ENCODE measurements at regions not wholly inside any gene's neighbourhood (a gene's known extent, or its start where the extent isn't known, plus 50 kb on each side); places are given as distances from the start of the nearest gene placed in this dataset.

- no peak overlapping the region for H3K4me3 ChIP-seq (ENCODE audit: low read depth, low read length)
- no peaks in the 10 kb centered on the region for H3K36me3 ChIP-seq (ENCODE audit: control insufficient read depth, insufficient read depth, low read length)
- no peak overlapping the region for H3K9ac ChIP-seq
- H3K27ac ChIP-seq: no peak overlapping the region
- H2AFZ ChIP-seq: no peak overlapping the region
- no peaks in the 10 kb centered on the region for H3K27me3 ChIP-seq (ENCODE audit: control insufficient read depth, insufficient read depth, low read length)
- no peak overlapping the region for H3K4me2 ChIP-seq (ENCODE audit: low read length)
- TF ChIP-seq CTCF (IDR thresholded peaks at IDR 0.05): no peak
- no peaks in the 10 kb centered on the region for H3K9me3 ChIP-seq (ENCODE audit: control insufficient read depth, low read length)
- H3K79me2 ChIP-seq: no peaks in the 10 kb centered on the region
- H3K4me1 ChIP-seq: no peaks in the 10 kb centered on the region
Measured at GRCh38 chr12:111166779-111167540, 201.9 kb downstream of the PHETA1 start.

- Histone ChIP-seq H3K9me3 (ENCODE audit: control insufficient read depth, low read length) (no peaks in the 10 kb centered on the region), H3K27me3 (ENCODE audit: control insufficient read depth, insufficient read depth, low read length) (no peaks in the 10 kb centered on the region), H3K79me2 (no peaks in the 10 kb centered on the region)
Measured at GRCh38 chr12:111164833-111165525, 203.9 kb downstream of the PHETA1 start.

GRCh38 chr12:111163422-111163821, 205.5 kb downstream of the PHETA1 start:
- Histone ChIP-seq H3K27me3 (ENCODE audit: control insufficient read depth, insufficient read depth, low read length) (no peaks in the 10 kb centered on the region), H2AFZ (no peak overlapping the region), H3K4me3 (ENCODE audit: low read depth, low read length) (no peak overlapping the region), H3K9ac (no peak overlapping the region), H3K4me2 (ENCODE audit: low read length) (no peak overlapping the region), H3K4me1 (no peaks in the 10 kb centered on the region), H3K9me3 (ENCODE audit: control insufficient read depth, low read length) (no peaks in the 10 kb centered on the region), H3K27ac (no peak overlapping the region), H3K36me3 (ENCODE audit: control insufficient read depth, insufficient read depth, low read length) (no peaks in the 10 kb centered on the region), H3K79me2 (no peaks in the 10 kb centered on the region)
- TF ChIP-seq CTCF (IDR thresholded peaks at IDR 0.05): no peak

More at GRCh38 chr12:111164833-111165525, 203.9 kb downstream of the PHETA1 start:
- Histone ChIP-seq H2AFZ (no peak overlapping the region), H3K4me2 (ENCODE audit: low read length) (no peak overlapping the region), H3K9ac (no peak overlapping the region), H3K27ac (no peak overlapping the region), H3K4me3 (ENCODE audit: low read depth, low read length) (no peak overlapping the region), H3K36me3 (ENCODE audit: control insufficient read depth, insufficient read depth, low read length) (no peaks in the 10 kb centered on the region), H3K4me1 (no peaks in the 10 kb centered on the region)
- TF ChIP-seq CTCF (IDR thresholded peaks at IDR 0.05): no peak

GRCh38 chr12:111161898-111162297, 207.0 kb downstream of the PHETA1 start:
- Histone ChIP-seq H3K4me3 (ENCODE audit: low read depth, low read length) (no peak overlapping the region), H3K36me3 (ENCODE audit: control insufficient read depth, insufficient read depth, low read length) (no peaks in the 10 kb centered on the region), H3K27me3 (ENCODE audit: control insufficient read depth, insufficient read depth, low read length) (no peaks in the 10 kb centered on the region), H3K4me2 (ENCODE audit: low read length) (no peak overlapping the region), H3K79me2 (no peaks in the 10 kb centered on the region), H3K4me1 (no peaks in the 10 kb centered on the region), H2AFZ (no peak overlapping the region), H3K27ac (no peak overlapping the region), H3K9ac (no peak overlapping the region), H3K9me3 (ENCODE audit: control insufficient read depth, low read length) (no peaks in the 10 kb centered on the region)
- no peak for TF ChIP-seq CTCF (IDR thresholded peaks at IDR 0.05)
